HL-60 (cell line): ENCODE measurements at regions not wholly inside any gene's neighbourhood (a gene's known extent, or its start where the extent isn't known, plus 50 kb on each side); places are given as distances from the start of the nearest gene placed in this dataset.

Experiments
- GABPA ChIP-seq: IDR thresholded peaks from 2 replicates; pipeline ENCODE4 v1.6.1; 2012; ENCODE audit warnings: low read depth
- POLR2AphosphoS5 ChIP-seq: IDR thresholded peaks from 2 replicates; pipeline ENCODE4 v1.6.1; 2012; ENCODE audit warnings: low read depth
- SPI1 ChIP-seq: IDR thresholded peaks from 2 replicates; pipeline ENCODE4 v1.6.1; 2012; ENCODE audit warnings: low read depth, mild to moderate bottlenecking, borderline replicate concordance
- TF ChIP-seq, protein P1 (sequence below): IDR thresholded peaks from one replicate; pipeline ENCODE4 v1.5.1; 2011; ENCODE audit warnings: low read length, control low read depth, inconsistent platforms; ENCODE audit not compliant: insufficient read depth
- TF ChIP-seq, protein P2 (sequence below): IDR thresholded peaks from 2 replicates; pipeline ENCODE4 v1.6.1; 2012; ENCODE audit warnings: low read depth; ENCODE audit not compliant: insufficient replicate concordance

DNA sequence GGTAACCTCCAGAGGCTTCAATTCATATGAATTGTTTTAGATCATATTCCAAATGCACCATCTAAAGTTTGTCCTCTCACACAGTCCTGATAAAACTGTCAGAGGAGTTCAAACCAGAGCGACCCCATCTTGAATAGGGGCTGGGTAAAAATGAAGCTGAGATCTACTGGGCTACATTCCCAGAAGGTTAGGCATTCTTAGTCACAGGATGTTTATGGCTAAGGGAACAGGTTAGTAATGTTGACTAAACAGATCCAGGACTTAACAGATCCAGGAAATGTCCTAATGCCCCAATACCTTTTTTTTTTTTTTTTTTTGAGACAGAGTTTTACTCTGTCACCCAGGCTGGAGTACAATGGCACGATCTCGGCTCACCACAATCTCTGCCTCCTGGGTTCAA is 192.6 kb upstream of the PRDM9 start:
- TF ChIP-seq, protein P1, sequence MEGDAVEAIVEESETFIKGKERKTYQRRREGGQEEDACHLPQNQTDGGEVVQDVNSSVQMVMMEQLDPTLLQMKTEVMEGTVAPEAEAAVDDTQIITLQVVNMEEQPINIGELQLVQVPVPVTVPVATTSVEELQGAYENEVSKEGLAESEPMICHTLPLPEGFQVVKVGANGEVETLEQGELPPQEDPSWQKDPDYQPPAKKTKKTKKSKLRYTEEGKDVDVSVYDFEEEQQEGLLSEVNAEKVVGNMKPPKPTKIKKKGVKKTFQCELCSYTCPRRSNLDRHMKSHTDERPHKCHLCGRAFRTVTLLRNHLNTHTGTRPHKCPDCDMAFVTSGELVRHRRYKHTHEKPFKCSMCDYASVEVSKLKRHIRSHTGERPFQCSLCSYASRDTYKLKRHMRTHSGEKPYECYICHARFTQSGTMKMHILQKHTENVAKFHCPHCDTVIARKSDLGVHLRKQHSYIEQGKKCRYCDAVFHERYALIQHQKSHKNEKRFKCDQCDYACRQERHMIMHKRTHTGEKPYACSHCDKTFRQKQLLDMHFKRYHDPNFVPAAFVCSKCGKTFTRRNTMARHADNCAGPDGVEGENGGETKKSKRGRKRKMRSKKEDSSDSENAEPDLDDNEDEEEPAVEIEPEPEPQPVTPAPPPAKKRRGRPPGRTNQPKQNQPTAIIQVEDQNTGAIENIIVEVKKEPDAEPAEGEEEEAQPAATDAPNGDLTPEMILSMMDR, result no peak
- TF ChIP-seq POLR2AphosphoS5 (no peak), SPI1 (no peak), GABPA (no peak)
- TF ChIP-seq, protein P2, sequence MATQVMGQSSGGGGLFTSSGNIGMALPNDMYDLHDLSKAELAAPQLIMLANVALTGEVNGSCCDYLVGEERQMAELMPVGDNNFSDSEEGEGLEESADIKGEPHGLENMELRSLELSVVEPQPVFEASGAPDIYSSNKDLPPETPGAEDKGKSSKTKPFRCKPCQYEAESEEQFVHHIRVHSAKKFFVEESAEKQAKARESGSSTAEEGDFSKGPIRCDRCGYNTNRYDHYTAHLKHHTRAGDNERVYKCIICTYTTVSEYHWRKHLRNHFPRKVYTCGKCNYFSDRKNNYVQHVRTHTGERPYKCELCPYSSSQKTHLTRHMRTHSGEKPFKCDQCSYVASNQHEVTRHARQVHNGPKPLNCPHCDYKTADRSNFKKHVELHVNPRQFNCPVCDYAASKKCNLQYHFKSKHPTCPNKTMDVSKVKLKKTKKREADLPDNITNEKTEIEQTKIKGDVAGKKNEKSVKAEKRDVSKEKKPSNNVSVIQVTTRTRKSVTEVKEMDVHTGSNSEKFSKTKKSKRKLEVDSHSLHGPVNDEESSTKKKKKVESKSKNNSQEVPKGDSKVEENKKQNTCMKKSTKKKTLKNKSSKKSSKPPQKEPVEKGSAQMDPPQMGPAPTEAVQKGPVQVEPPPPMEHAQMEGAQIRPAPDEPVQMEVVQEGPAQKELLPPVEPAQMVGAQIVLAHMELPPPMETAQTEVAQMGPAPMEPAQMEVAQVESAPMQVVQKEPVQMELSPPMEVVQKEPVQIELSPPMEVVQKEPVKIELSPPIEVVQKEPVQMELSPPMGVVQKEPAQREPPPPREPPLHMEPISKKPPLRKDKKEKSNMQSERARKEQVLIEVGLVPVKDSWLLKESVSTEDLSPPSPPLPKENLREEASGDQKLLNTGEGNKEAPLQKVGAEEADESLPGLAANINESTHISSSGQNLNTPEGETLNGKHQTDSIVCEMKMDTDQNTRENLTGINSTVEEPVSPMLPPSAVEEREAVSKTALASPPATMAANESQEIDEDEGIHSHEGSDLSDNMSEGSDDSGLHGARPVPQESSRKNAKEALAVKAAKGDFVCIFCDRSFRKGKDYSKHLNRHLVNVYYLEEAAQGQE, result no peak
